Neural cell (in vitro differentiated cells): ENCODE measurements at regions not wholly inside any gene's neighbourhood (a gene's known extent, or its start where the extent isn't known, plus 50 kb on each side); places are given as distances from the start of the nearest gene placed in this dataset.

Experiments
- H2AFZ ChIP-seq: fragments of 200-600, 300-800 bp; sonication (generic), shearing (Covaris generic); 2 replicates; pipeline ENCODE4 v1.6.0; 2014; ENCODE audit warnings: low read depth, mild to moderate bottlenecking, antibody characterized with exemption, low read length, moderate library complexity
- H3F3A ChIP-seq: fragments of 200-600 bp; shearing (Covaris generic); 2 replicates; pipeline ENCODE4 v1.6.1; 2016; ENCODE audit warnings: mild to moderate bottlenecking, moderate library complexity, mixed read lengths, antibody characterized with exemption, low read length; ENCODE audit not compliant: insufficient read depth, poor library complexity, severe bottlenecking
- H3K27ac ChIP-seq: fragments of 200-600, 300-800 bp; sonication (generic), shearing (Covaris generic); 2 replicates; pipeline ENCODE4 v1.5.1; 2014; ENCODE audit warnings: mild to moderate bottlenecking, low read length, moderate library complexity
- H3K27me3 ChIP-seq: fragments of 300-800, 200-600 bp; sonication (generic), shearing (Covaris generic); 2 replicates; pipeline ENCODE4 v1.6.0; 2014; ENCODE audit warnings: mild to moderate bottlenecking, low read depth, low read length, moderate library complexity; ENCODE audit not compliant: insufficient read depth
- H3K36me3 ChIP-seq: fragments of 300-800, 200-600 bp; sonication (generic), shearing (Covaris generic); 2 replicates; pipeline ENCODE4 v1.5.1; 2014; ENCODE audit warnings: mild to moderate bottlenecking, antibody characterized with exemption, low read length, moderate library complexity; ENCODE audit not compliant: insufficient read depth
- H3K4me2 ChIP-seq: fragments of 300-800, 200-600 bp; sonication (generic), shearing (Covaris generic); 2 replicates; pipeline ENCODE4 v1.6.0; 2014; ENCODE audit warnings: mild to moderate bottlenecking, low read length
- H3K4me3 ChIP-seq: fragments of 300-800, 200-600 bp; sonication (generic), shearing (Covaris generic); 2 replicates; pipeline ENCODE4 v1.5.1; 2014; ENCODE audit warnings: mild to moderate bottlenecking, low read length, moderate library complexity
- H3K79me2 ChIP-seq: fragments of 200-600 bp; shearing (Covaris generic); replicated peaks from 2 replicates; pipeline ENCODE4 v1.6.0; 2014; ENCODE audit warnings: mild to moderate bottlenecking, low read length, moderate library complexity; ENCODE audit not compliant: insufficient read depth
- H3K9ac ChIP-seq: fragments of 300-800, 200-600 bp; sonication (generic), shearing (Covaris generic); 2 replicates; pipeline ENCODE4 v1.6.1; 2016; ENCODE audit warnings: mild to moderate bottlenecking, low read length, mixed read lengths
- H3K9me2 ChIP-seq: fragments of 200-600 bp; shearing (Covaris generic); 2 replicates; pipeline ENCODE4 v1.6.1; 2016; ENCODE audit warnings: mild to moderate bottlenecking, low read length, mixed read lengths; ENCODE audit not compliant: insufficient read depth
- H3K9me3 ChIP-seq: fragments of 200-600, 300-800 bp; sonication (generic), shearing (Covaris generic); 2 replicates; pipeline ENCODE4 v1.6.1; 2016; ENCODE audit warnings: mild to moderate bottlenecking, mixed run types, low read length, moderate library complexity, mixed read lengths
- H4K20me1 ChIP-seq: fragments of 200-600 bp; shearing (Covaris generic); 2 replicates; pipeline ENCODE4 v1.6.1; 2016; ENCODE audit warnings: mild to moderate bottlenecking, mixed run types; ENCODE audit not compliant: insufficient read depth
- EP300 ChIP-seq: fragments of 450-650 bp; conservative IDR thresholded peaks from 2 replicates; pipeline ENCODE4 v1.6.1; 2014; ENCODE audit warnings: antibody characterized with exemption, mild to moderate bottlenecking, moderate library complexity; ENCODE audit not compliant: poor library complexity, severe bottlenecking
- EZH2 ChIP-seq: fragments of 200-600, 300-800 bp; shearing (Covaris generic), sonication (generic); IDR thresholded peaks from 2 replicates; pipeline ENCODE4 v1.6.1; 2014; ENCODE audit warnings: antibody characterized with exemption, low read length, borderline replicate concordance, mild to moderate bottlenecking; ENCODE audit not compliant: insufficient read depth, poor library complexity, severe bottlenecking
- MXI1 ChIP-seq: fragments of 450-650 bp; conservative IDR thresholded peaks from 2 replicates; pipeline ENCODE4 v1.6.1; 2014; ENCODE audit warnings: antibody characterized with exemption, mild to moderate bottlenecking; ENCODE audit not compliant: poor library complexity, severe bottlenecking
- POLR2AphosphoS5 ChIP-seq: IDR thresholded peaks from 2 replicates; pipeline ENCODE4 v1.6.1; 2012
- RAD21 ChIP-seq: fragments of 450-650 bp; conservative IDR thresholded peaks from 2 replicates; pipeline ENCODE4 v1.6.1; 2014; ENCODE audit warnings: antibody characterized with exemption, mild to moderate bottlenecking, moderate library complexity
- REST ChIP-seq: IDR thresholded peaks from 2 replicates; pipeline ENCODE4 v1.6.1; 2012; ENCODE audit warnings: borderline replicate concordance
- SMC3 ChIP-seq: fragments of 450-650 bp; conservative IDR thresholded peaks from 2 replicates; pipeline ENCODE4 v1.6.1; 2014; ENCODE audit warnings: antibody characterized with exemption, mild to moderate bottlenecking, moderate library complexity; ENCODE audit not compliant: poor library complexity
- TAF1 ChIP-seq: IDR thresholded peaks from 2 replicates; pipeline ENCODE4 v1.6.1; 2012; ENCODE audit warnings: low read depth
- TF ChIP-seq, protein P1 (sequence below): fragments of 450-650 bp; IDR thresholded peaks from 2 replicates; pipeline ENCODE4 v1.5.1; 2014; ENCODE audit warnings: antibody characterized with exemption, mild to moderate bottlenecking, moderate library complexity; ENCODE audit not compliant: poor library complexity, severe bottlenecking

DNA sequence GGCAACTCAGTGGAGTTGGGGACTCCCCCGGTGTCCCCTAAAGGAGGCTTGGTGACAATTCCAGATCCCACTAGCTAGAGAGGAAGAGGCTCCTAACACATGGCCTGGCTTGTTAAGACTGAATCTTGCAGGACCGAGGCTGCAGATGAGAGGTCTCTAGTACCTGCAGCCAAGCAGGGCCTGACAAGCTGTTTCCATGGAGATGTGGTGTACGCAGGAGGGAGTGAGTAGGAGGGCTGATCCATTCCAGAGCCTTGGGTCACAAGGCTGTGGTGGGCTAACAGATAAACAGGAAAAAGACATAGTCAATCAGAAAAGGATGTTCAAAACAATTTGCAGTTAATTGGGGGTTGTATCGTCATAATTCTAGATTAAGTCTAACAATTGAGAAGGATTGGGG lies 77.3 kb upstream of the MKLN1 start:
- H3K9me2 ChIP-seq = no peaks in the 10 kb centered on the region
- peak overlapping the region; percentile 80 for H3K27ac ChIP-seq
- no peaks in the 10 kb centered on the region for H3F3A ChIP-seq
- H3K9ac ChIP-seq = peak overlapping the region; percentile 30
- no peaks in the 10 kb centered on the region for H3K27me3 ChIP-seq
- H3K36me3 ChIP-seq = no peaks in the 10 kb centered on the region
- TF ChIP-seq RAD21 (no peak), SMC3 (no peak), REST (peak; percentile 47), EZH2 (no peak), EP300 (no peak), POLR2AphosphoS5 (peak; percentile 24), MXI1 (peak; percentile 22), TAF1 (no peak)
- TF ChIP-seq, protein P1, sequence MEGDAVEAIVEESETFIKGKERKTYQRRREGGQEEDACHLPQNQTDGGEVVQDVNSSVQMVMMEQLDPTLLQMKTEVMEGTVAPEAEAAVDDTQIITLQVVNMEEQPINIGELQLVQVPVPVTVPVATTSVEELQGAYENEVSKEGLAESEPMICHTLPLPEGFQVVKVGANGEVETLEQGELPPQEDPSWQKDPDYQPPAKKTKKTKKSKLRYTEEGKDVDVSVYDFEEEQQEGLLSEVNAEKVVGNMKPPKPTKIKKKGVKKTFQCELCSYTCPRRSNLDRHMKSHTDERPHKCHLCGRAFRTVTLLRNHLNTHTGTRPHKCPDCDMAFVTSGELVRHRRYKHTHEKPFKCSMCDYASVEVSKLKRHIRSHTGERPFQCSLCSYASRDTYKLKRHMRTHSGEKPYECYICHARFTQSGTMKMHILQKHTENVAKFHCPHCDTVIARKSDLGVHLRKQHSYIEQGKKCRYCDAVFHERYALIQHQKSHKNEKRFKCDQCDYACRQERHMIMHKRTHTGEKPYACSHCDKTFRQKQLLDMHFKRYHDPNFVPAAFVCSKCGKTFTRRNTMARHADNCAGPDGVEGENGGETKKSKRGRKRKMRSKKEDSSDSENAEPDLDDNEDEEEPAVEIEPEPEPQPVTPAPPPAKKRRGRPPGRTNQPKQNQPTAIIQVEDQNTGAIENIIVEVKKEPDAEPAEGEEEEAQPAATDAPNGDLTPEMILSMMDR = no peak
- no peak overlapping the region for H3K4me2 ChIP-seq
- H3K79me2 ChIP-seq = no peaks in the 10 kb centered on the region
- no peaks in the 10 kb centered on the region for H3K9me3 ChIP-seq
- no peak overlapping the region for H3K4me3 ChIP-seq
- H2AFZ ChIP-seq = no peak overlapping the region
- H4K20me1 ChIP-seq = no peaks in the 10 kb centered on the region

- Histone ChIP-seq H3K4me2 (no peak overlapping the region), H3F3A (no peaks in the 10 kb centered on the region), H2AFZ (no peak overlapping the region), H4K20me1 (no peaks in the 10 kb centered on the region), H3K36me3 (no peaks in the 10 kb centered on the region), H3K4me3 (no peak overlapping the region), H3K9me3 (no peaks in the 10 kb centered on the region), H3K27ac (no peak overlapping the region), H3K27me3 (no peaks in the 10 kb centered on the region), H3K9ac (no peak overlapping the region), H3K79me2 (no peaks in the 10 kb centered on the region), H3K9me2 (no peaks in the 10 kb centered on the region)
- TF ChIP-seq EZH2 = no peak
- TF ChIP-seq, protein P1 = no peak
- TF ChIP-seq MXI1 = no peak
- no peak for TF ChIP-seq SMC3
- TF ChIP-seq RAD21 = no peak
- TF ChIP-seq TAF1 = no peak
- no peak for TF ChIP-seq EP300
- no peak for TF ChIP-seq REST
- TF ChIP-seq POLR2AphosphoS5 = no peak
Observed at GRCh38 chr7:131251371-131251770, 76.3 kb upstream of the MKLN1 start.
